PC-9 (cell line): ENCODE measurements at regions not wholly inside any gene's neighbourhood (a gene's known extent, or its start where the extent isn't known, plus 50 kb on each side); places are given as distances from the start of the nearest gene placed in this dataset.

Experiments used
- BruUV-seq: library from RNA; stranded (reverse); fragments of 400-500 nt; replicated peaks from 2 replicates; lab custom pipeline; 2021; lab: Mats Ljungman, UMichigan
- CTCF ChIA-PET: fragments of 300-600 bp; sonication (Branson Sonifier 250); formaldehyde crosslinking; loops from one replicate; lab custom pipeline; 2022; ENCODE audit warnings: antibody characterized with exemption; lab: Charles Lee
- POLR2A ChIA-PET: fragments of 300-600 bp; sonication (Branson Sonifier 250); formaldehyde crosslinking; loops from one replicate; lab custom pipeline; 2022; ENCODE audit warnings: antibody characterized with exemption; ENCODE audit not compliant: unreplicated experiment; lab: Charles Lee
- DNase-seq, 2 experiments: peaks; one replicate each; pipeline versions ENCODE4 v3.0.0 to v3.0.0-alpha.2; 2015 to 2022; ENCODE audit warnings: mixed read lengths in 1 of 2
- H2AFZ ChIP-seq: fragments of 200-600 bp; sonication (generic); 2 replicates; pipeline ENCODE4 v1.8.1; 2017; ENCODE audit warnings: antibody characterized with exemption
- H3F3A ChIP-seq: fragments of 200-600 bp; sonication (generic); 2 replicates; pipeline ENCODE4 v1.8.1; 2017; ENCODE audit warnings: antibody characterized with exemption, mild to moderate bottlenecking, low read depth; ENCODE audit not compliant: insufficient read depth
- H3K27ac ChIP-seq: fragments of 200-600 bp; sonication (generic); 2 replicates; pipeline ENCODE4 v1.6.1; 2016; ENCODE audit warnings: mixed run types
- H3K27me3 ChIP-seq: fragments of 200-600 bp; sonication (generic); 2 replicates; pipeline ENCODE4 v1.6.1; 2016; ENCODE audit warnings: low read depth, mixed run types; ENCODE audit not compliant: insufficient read depth
- H3K36me3 ChIP-seq: fragments of 200-600 bp; sonication (generic); 2 replicates; pipeline ENCODE4 v1.6.1; 2016; ENCODE audit warnings: low read depth, mixed run types
- H3K4me1 ChIP-seq: fragments of 200-600 bp; sonication (generic); replicated peaks from 2 replicates; pipeline ENCODE4 v1.6.1; 2016; ENCODE audit warnings: mixed run types; ENCODE audit not compliant: insufficient read depth
- H3K4me2 ChIP-seq: fragments of 200-600 bp; sonication (generic); 2 replicates; pipeline ENCODE4 v1.6.1; 2017; ENCODE audit warnings: mixed run types
- H3K4me3 ChIP-seq: fragments of 200-600 bp; sonication (generic); 2 replicates; pipeline ENCODE4 v1.6.1; 2016; ENCODE audit warnings: mixed run types
- H3K79me2 ChIP-seq: fragments of 200-600 bp; sonication (generic); 2 replicates; pipeline ENCODE4 v1.6.1; 2017; ENCODE audit warnings: low read depth, mixed run types
- H3K9me2 ChIP-seq: fragments of 200-600 bp; sonication (generic); 2 replicates; pipeline ENCODE4 v1.8.1; 2017; ENCODE audit warnings: mild to moderate bottlenecking; ENCODE audit not compliant: insufficient read depth
- H3K9me3 ChIP-seq: fragments of 200-600 bp; sonication (generic); 2 replicates; pipeline ENCODE4 v1.8.1; 2016; ENCODE audit warnings: low read depth; ENCODE audit not compliant: insufficient read depth
- H4K20me1 ChIP-seq: fragments of 200-600 bp; sonication (generic); 2 replicates; pipeline ENCODE4 v1.8.1; 2017; ENCODE audit not compliant: insufficient read depth
- CTCF ChIP-seq: fragments of 200-600 bp; sonication (generic); conservative IDR thresholded peaks from 2 replicates; pipeline ENCODE4 v1.6.1; 2017; ENCODE audit warnings: mixed run types, antibody characterized with exemption, mild to moderate bottlenecking, moderate library complexity
- EZH2 ChIP-seq: fragments of 200-600 bp; sonication (generic); IDR thresholded peaks from 2 replicates; pipeline ENCODE4 v1.8.0; 2017; ENCODE audit warnings: antibody characterized with exemption, low read depth
- intact Hi-C: fragments of 100-400 bp; cut with micrococcal nuclease; formaldehyde crosslinking; loops from one replicate; pipeline ENCODE4 v1.10.0; 2022; ENCODE audit not compliant: unreplicated experiment

GRCh38 chr6:97863697-97864096 lies 580.7 kb upstream of the MMS22L start:
- DNase-seq: no peak
- no peak overlapping the region for H2AFZ ChIP-seq
- no peak overlapping the region for H3K4me3 ChIP-seq
- BruUV-seq: no TSS peak
- H3K4me1 ChIP-seq: no peaks in the 10 kb centered on the region
- no peaks in the 10 kb centered on the region for H3K79me2 ChIP-seq
- no peak overlapping the region for H3K27ac ChIP-seq
- intact Hi-C loops: no loop called here
- CTCF ChIA-PET: no interaction called here
- POLR2A ChIA-PET: no interaction called here
- no peaks in the 10 kb centered on the region for H3K27me3 ChIP-seq
- no peaks in the 10 kb centered on the region for H3K9me2 ChIP-seq
- H3K4me2 ChIP-seq: no peak overlapping the region
- no peaks in the 10 kb centered on the region for H3F3A ChIP-seq
- TF ChIP-seq CTCF (no peak), EZH2 (no peak)
- H3K36me3 ChIP-seq: no peaks in the 10 kb centered on the region
- no peaks in the 10 kb centered on the region for H4K20me1 ChIP-seq
- no peaks in the 10 kb centered on the region for H3K9me3 ChIP-seq

GRCh38 chr6:97864366-97864765 lies 581.4 kb upstream of the MMS22L start:
- no peaks in the 10 kb centered on the region for H3K9me2 ChIP-seq
- intact Hi-C loops: no loop called here
- CTCF ChIA-PET: no interaction called here

GRCh38 chr6:97864826-97865225 lies 581.8 kb upstream of the MMS22L start:
- TF ChIP-seq CTCF (no peak), EZH2 (no peak)
- intact Hi-C loops: no loop called here
- no peaks in the 10 kb centered on the region for H3K27me3 ChIP-seq
- POLR2A ChIA-PET: no interaction called here
- no peaks in the 10 kb centered on the region for H3K4me1 ChIP-seq
- H3K79me2 ChIP-seq: no peaks in the 10 kb centered on the region
- H3K9me3 ChIP-seq: no peaks in the 10 kb centered on the region
- no peak overlapping the region for H3K27ac ChIP-seq
- no peak overlapping the region for H3K4me3 ChIP-seq
- H3K9me2 ChIP-seq: no peaks in the 10 kb centered on the region
- CTCF ChIA-PET: no interaction called here
- H3F3A ChIP-seq: no peaks in the 10 kb centered on the region
- BruUV-seq: no TSS peak
- DNase-seq: no peak
- H2AFZ ChIP-seq: no peak overlapping the region
- H3K36me3 ChIP-seq: no peaks in the 10 kb centered on the region
- no peaks in the 10 kb centered on the region for H4K20me1 ChIP-seq
- H3K4me2 ChIP-seq: no peak overlapping the region

More at GRCh38 chr6:97864366-97864765, 581.4 kb upstream of the MMS22L start:
- TF ChIP-seq CTCF: no peak
- no peak for TF ChIP-seq EZH2
- DNase-seq: no peak
- Histone ChIP-seq H4K20me1 (no peaks in the 10 kb centered on the region), H3K4me3 (no peak overlapping the region), H3F3A (no peaks in the 10 kb centered on the region), H3K79me2 (no peaks in the 10 kb centered on the region), H3K27ac (no peak overlapping the region), H3K4me1 (no peaks in the 10 kb centered on the region), H3K36me3 (no peaks in the 10 kb centered on the region), H3K9me3 (no peaks in the 10 kb centered on the region), H3K27me3 (no peaks in the 10 kb centered on the region), H3K4me2 (no peak overlapping the region), H2AFZ (no peak overlapping the region)
- no TSS peak for BruUV-seq
- POLR2A ChIA-PET: no interaction called here
